K562 (cell line): ENCODE measurements at regions not wholly inside any gene's neighbourhood (a gene's known extent, or its start where the extent isn't known, plus 50 kb on each side); places are given as distances from the start of the nearest gene placed in this dataset.

Experiments used
- ATAC-seq: fragments of 200-7000 bp; cut with Tn5 transposase; 3 replicates; pipeline ENCODE4 v1.9.1; 2020; ENCODE audit warnings: moderate library complexity
- BruUV-seq: library from RNA; stranded (reverse); fragments of 400-500 nt; replicated peaks from 2 replicates; lab custom pipeline; 2021; lab: Mats Ljungman, UMichigan
- CTCF ChIA-PET: fragments of 300-600 bp; formaldehyde crosslinking; extraction: SDS; loops from one replicate; lab custom pipeline; 2021; ENCODE audit warnings: low intra/inter-chr PET ratio; lab: Yijun Ruan, JAX
- POLR2A ChIA-PET: fragments of 300-600, 350-650 bp; sonication (Branson Sonifier 250); formaldehyde crosslinking; extraction: SDS; loops from one replicate; lab custom pipeline; 2021; ENCODE audit warnings: antibody characterized with exemption, inconsistent platforms; lab: Yijun Ruan, JAX
- DNase-seq, 4 experiments: peaks; one replicate each; pipeline versions ENCODE4 v3.0.0 to v3.0.0-alpha.2; 2011 to 2018; ENCODE audit warnings: low spot score in 3 of 4, mixed read lengths in 3 of 4; ENCODE audit errors: extremely low read depth in 1 of 4
- FAIRE-seq: peaks from 2 replicates; lab custom pipeline; 2011; peaks lifted over from hg19 to GRCh38; lab: Jason Lieb, UNC
- H2AFZ ChIP-seq: 2 replicates; pipeline ENCODE4 v1.6.0; 2011; ENCODE audit warnings: low read depth, low read length, control low read depth, inconsistent platforms
- H3K27ac ChIP-seq: fragments of 200-600 bp; 3 replicates; pipeline ENCODE4 v1.8.0; 2011; ENCODE audit warnings: low read depth, mild to moderate bottlenecking, control low read depth, inconsistent platforms, low read length, moderate library complexity, mixed read lengths; ENCODE audit errors: extremely low read depth
- H3K27me3 ChIP-seq, 2 experiments: fragments of 300-600 bp in 1 of 2; 2 replicates in 1 of 2; 3 replicates in 1 of 2; pipeline versions ENCODE4 v1.6.0 to v1.8.0; 2011; ENCODE audit warnings: inconsistent platforms in 2 of 2, low read length in 2 of 2, mild to moderate bottlenecking in 1 of 2, mixed read lengths in 1 of 2, moderate library complexity in 1 of 2; ENCODE audit not compliant: control insufficient read depth in 2 of 2, insufficient read depth in 2 of 2
- H3K36me3 ChIP-seq: fragments of 300-600 bp; 3 replicates; pipeline ENCODE4 v1.8.0; 2011; ENCODE audit warnings: mild to moderate bottlenecking, low read length, inconsistent platforms; ENCODE audit not compliant: control insufficient read depth, insufficient read depth
- H3K4me1 ChIP-seq, 2 experiments: fragments of 200-600 bp in 1 of 2; replicated peaks in 1 of 2; 2 replicates in 1 of 2; 3 replicates in 1 of 2; pipeline versions ENCODE4 v1.5.1 to v1.8.0; 2011; ENCODE audit warnings: inconsistent platforms in 2 of 2, low read length in 2 of 2, mild to moderate bottlenecking in 1 of 2, mixed read lengths in 1 of 2, moderate library complexity in 1 of 2; ENCODE audit not compliant: control insufficient read depth in 2 of 2, insufficient read depth in 2 of 2
- H3K4me2 ChIP-seq: 2 replicates; pipeline ENCODE4 v1.6.1; 2011; ENCODE audit warnings: low read length, control low read depth, inconsistent platforms, mixed read lengths; ENCODE audit not compliant: insufficient read depth
- H3K4me3 ChIP-seq: fragments of 200-600 bp; sonication (generic), shearing (Covaris generic); 2 replicates; pipeline ENCODE4 v1.5.1; 2016; ENCODE audit warnings: control low read depth, inconsistent platforms
- H3K79me2 ChIP-seq: fragments of 200-600 bp; 3 replicates; pipeline ENCODE4 v1.8.0; 2011; ENCODE audit warnings: low read length, inconsistent platforms; ENCODE audit not compliant: control insufficient read depth, insufficient read depth
- H3K9ac ChIP-seq, 2 experiments: 2 replicates each; pipeline versions ENCODE4 v1.6.0 to v1.6.1; 2011; ENCODE audit warnings: low read depth in 2 of 2, low read length in 2 of 2, control low read depth in 1 of 2, inconsistent platforms in 1 of 2, mild to moderate bottlenecking in 1 of 2, mixed read lengths in 1 of 2; ENCODE audit not compliant: insufficient read depth in 1 of 2
- H3K9me1 ChIP-seq: one replicate; pipeline ENCODE4 v1.6.0; 2011; ENCODE audit warnings: inconsistent platforms, mild to moderate bottlenecking, low read length, moderate library complexity; ENCODE audit not compliant: control insufficient read depth, insufficient read depth
- H3K9me3 ChIP-seq: replicated peaks from 2 replicates; pipeline ENCODE4 v1.5.1; 2011; ENCODE audit warnings: low read depth, low read length, inconsistent platforms; ENCODE audit not compliant: control insufficient read depth, insufficient read depth
- H4K20me1 ChIP-seq: replicated peaks from 2 replicates; pipeline ENCODE4 v1.6.1; 2011; ENCODE audit warnings: low read length, inconsistent platforms, mixed read lengths; ENCODE audit not compliant: control insufficient read depth, insufficient read depth
- GTF2E2 ChIP-seq: fragments of 200-800 bp; sonication (Bioruptor generic); IDR thresholded peaks from 2 replicates; pipeline ENCODE4 v1.6.1; 2016; ENCODE audit warnings: missing genetic modification characterization, missing compliant biosample characterization
- HMGN3 ChIP-seq: IDR thresholded peaks from 2 replicates; pipeline ENCODE4 v1.6.1; 2011; ENCODE audit warnings: borderline replicate concordance, low read depth, mild to moderate bottlenecking, mixed read lengths, low read length; ENCODE audit not compliant: insufficient read length; ENCODE audit errors: extremely low read depth
- HNRNPH1 ChIP-seq: fragments of 200-400 bp; formaldehyde crosslinking; optimal IDR thresholded peaks from 2 replicates; pipeline ENCODE3; 2017; ENCODE audit warnings: low read depth, mild to moderate bottlenecking, low read length, moderate library complexity
- OTX1 ChIP-seq: fragments of 450-650 bp; formaldehyde crosslinking; IDR thresholded peaks from 2 replicates; pipeline ENCODE4 v1.4.0; 2022; ENCODE audit warnings: mild to moderate bottlenecking
- RBM17 ChIP-seq: fragments of 200-400 bp; formaldehyde crosslinking; IDR thresholded peaks from 2 replicates; pipeline ENCODE4 v1.6.1; 2017; ENCODE audit warnings: low read depth, mild to moderate bottlenecking, low read length, borderline replicate concordance
- SRSF7 ChIP-seq: fragments of 200-400 bp; formaldehyde crosslinking; optimal IDR thresholded peaks from 2 replicates; pipeline ENCODE3; 2017; ENCODE audit warnings: mild to moderate bottlenecking, low read depth, low read length
- TOE1 ChIP-seq, 2 experiments: fragments of 450-650 bp in 1 of 2; sonication (generic) in 1 of 2; formaldehyde crosslinking in 1 of 2; IDR thresholded peaks; 2 replicates each; pipeline versions ENCODE4 v1.7.1 to v1.8.0; 2016 to 2022; ENCODE audit warnings: borderline replicate concordance in 2 of 2, mild to moderate bottlenecking in 2 of 2, antibody characterized with exemption in 1 of 2, inconsistent platforms in 1 of 2, low read depth in 1 of 2, missing genetic modification reagents in 1 of 2, moderate library complexity in 1 of 2
- TSC22D4 ChIP-seq: fragments of 450-650 bp; IDR thresholded peaks from 2 replicates; pipeline ENCODE4 v1.6.1; 2016; ENCODE audit warnings: missing genetic modification characterization, missing biosample characterization, control low read depth
- ZNF224 ChIP-seq: sonication (generic); formaldehyde crosslinking; IDR thresholded peaks from 2 replicates; pipeline ENCODE4 v1.8.0; 2022; ENCODE audit warnings: mild to moderate bottlenecking, missing genetic modification reagents
- ZNF316 ChIP-seq: fragments of 450-650 bp; IDR thresholded peaks from 2 replicates; pipeline ENCODE4 v1.6.1; 2016
- WGBS: fragments of 100-300 bp; shearing (Covaris generic); methylation state at CpG from one replicate; pipeline ENCODE4 v1.1.6; 2016; ENCODE audit warnings: low coverage, mixed read lengths; ENCODE audit not compliant: insufficient coverage; ENCODE audit errors: missing lambda C conversion rate; 5-methylcytosine and 5-hydroxymethylcytosine counted together
- in situ Hi-C: fragments of 300-500 bp; cut with MboI; formaldehyde crosslinking; loops from 4 replicates; pipeline ENCODE4 v1.15.0; 2018; ENCODE audit warnings: inconsistent platforms, mixed read lengths
- intact Hi-C: fragments of 100-400 bp; cut with micrococcal nuclease; formaldehyde crosslinking; loops from 2 replicates; pipeline ENCODE4 v1.14.2; 2022
- TF ChIP-seq, protein P1 (sequence below): IDR thresholded peaks from 2 replicates; pipeline ENCODE4 v1.6.1; 2016; ENCODE audit warnings: missing genetic modification characterization, missing compliant biosample characterization
- TF ChIP-seq, protein P2 (sequence below), 2 experiments: fragments of 450-650 bp; IDR thresholded peaks; 2 replicates each; pipeline ENCODE4 v1.6.1; 2016
- TF ChIP-seq, protein P3 (sequence below): fragments of 250-450 bp; sonication (Bioruptor Pico); IDR thresholded peaks from 2 replicates; pipeline ENCODE4 v1.5.0; 2021; ENCODE audit warnings: mild to moderate bottlenecking, moderate library complexity

DNA sequence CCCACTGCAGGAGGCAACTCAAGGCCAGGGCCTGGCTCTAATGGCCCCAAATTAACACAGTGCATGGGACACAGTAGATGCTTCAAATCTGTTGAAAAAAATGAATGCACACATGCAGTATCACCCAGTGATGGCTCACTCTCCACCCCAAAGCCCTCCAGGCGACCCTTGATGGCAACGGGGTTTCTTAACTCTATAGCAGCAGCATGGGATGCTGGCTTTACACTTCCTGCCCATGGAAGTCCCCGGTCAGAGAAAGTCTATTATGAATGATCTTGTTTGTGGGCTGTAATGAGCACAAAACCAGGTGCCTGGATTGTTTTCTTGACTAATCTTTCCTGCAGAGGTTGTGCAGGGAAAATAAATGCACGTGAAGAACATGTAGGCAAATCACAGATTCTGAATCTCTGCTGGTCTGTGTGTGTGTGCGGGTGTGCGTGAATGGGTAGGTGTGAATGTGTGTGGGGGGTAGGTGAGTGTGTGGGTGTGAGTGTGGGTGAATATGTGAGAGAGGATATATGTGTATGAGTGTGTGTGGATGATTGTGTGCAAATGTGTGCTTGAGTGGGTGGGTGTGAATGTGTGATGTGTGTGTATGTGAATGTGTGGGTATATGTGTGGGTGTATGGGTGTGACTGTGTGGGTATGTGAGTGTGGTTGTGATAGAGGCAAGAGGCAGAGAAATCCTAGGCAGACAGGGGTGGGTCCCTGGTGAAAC, 60.1 kb upstream of the MLN start (continued):
- TF ChIP-seq, protein P1, sequence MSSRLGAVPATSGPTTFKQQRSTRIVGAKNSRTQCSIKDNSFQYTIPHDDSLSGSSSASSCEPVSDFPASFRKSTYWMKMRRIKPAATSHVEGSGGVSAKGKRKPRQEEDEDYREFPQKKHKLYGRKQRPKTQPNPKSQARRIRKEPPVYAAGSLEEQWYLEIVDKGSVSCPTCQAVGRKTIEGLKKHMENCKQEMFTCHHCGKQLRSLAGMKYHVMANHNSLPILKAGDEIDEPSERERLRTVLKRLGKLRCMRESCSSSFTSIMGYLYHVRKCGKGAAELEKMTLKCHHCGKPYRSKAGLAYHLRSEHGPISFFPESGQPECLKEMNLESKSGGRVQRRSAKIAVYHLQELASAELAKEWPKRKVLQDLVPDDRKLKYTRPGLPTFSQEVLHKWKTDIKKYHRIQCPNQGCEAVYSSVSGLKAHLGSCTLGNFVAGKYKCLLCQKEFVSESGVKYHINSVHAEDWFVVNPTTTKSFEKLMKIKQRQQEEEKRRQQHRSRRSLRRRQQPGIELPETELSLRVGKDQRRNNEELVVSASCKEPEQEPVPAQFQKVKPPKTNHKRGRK (tag): no peak
- no peak for TF ChIP-seq HMGN3
- TF ChIP-seq ZNF224 (CRISPR knock-in tag): no peak
- peak; percentile 77; the same call in 1 of the 2 replicates for TF ChIP-seq TSC22D4 (tag)
- TF ChIP-seq, protein P2, sequence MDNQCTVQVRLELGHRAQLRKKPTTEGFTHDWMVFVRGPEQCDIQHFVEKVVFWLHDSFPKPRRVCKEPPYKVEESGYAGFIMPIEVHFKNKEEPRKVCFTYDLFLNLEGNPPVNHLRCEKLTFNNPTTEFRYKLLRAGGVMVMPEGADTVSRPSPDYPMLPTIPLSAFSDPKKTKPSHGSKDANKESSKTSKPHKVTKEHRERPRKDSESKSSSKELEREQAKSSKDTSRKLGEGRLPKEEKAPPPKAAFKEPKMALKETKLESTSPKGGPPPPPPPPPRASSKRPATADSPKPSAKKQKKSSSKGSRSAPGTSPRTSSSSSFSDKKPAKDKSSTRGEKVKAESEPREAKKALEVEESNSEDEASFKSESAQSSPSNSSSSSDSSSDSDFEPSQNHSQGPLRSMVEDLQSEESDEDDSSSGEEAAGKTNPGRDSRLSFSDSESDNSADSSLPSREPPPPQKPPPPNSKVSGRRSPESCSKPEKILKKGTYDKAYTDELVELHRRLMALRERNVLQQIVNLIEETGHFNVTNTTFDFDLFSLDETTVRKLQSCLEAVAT (IDR thresholded peaks at IDR 0.05): 0 out of 4 replicates have a peak, but pooled peaks of 1 of the 2 experiments have one; percentile 26
- TF ChIP-seq OTX1 (CRISPR knock-in tag): 0 out of 2 replicates have a peak, but pooled peaks have one; percentile 33

DNA sequence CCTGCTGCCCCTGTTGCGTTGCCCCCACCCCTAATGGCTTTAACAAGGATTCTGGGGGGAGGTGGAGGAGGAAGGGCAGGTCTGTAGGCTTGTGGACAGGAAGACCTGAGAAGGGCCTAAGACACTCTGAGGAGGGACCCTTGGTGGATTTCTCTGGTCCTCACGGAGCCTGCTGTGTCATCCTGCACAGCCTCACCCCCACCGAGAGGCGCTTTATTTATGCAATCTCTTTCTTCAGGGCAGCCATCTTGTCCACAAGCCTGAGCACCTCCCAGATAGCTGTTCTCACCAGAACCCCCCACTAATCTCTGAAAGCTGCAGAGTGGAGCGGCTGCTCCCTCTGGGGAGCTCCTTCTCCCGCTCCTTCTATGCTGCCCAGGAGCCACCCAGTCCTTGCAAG, 59.3 kb upstream of the MLN start:
- Histone ChIP-seq H3K79me2 (no peaks in the 10 kb centered on the region), H3K27me3 (peaks cover 6 to 22% of the 10 kb centered on the region in 2 experiments), H3K4me3 (no peak overlapping the region), H3K9ac (peak overlapping the region in 1 of 2 experiments; percentile 39; a peak in 2 of 4 replicates), H4K20me1 (no peaks in the 10 kb centered on the region), H3K27ac (no peak overlapping the region), H3K9me1 (no peaks in the 10 kb centered on the region), H3K9me3 (no peaks in the 10 kb centered on the region), H3K36me3 (no peaks in the 10 kb centered on the region), H3K4me1 (peaks cover 0 to 15% of the 10 kb centered on the region in 2 experiments; a peak in 3 of 5 replicates), H2AFZ (peak overlapping the region; percentile 86), H3K4me2 (no peak overlapping the region; the same call in 1 of the 2 replicates)
- POLR2A ChIA-PET: interaction anchor here (0.5 to 0.6 kb wide), 2 partner anchors 72 to 86 kb away, joined by 3 to 4 read pairs; no protein-coding TSS in a partner anchor
- in situ Hi-C loops (no loop called here), intact Hi-C loops (no loop called here)
- CTCF ChIA-PET: no interaction called here
- WGBS: 23% methylated on average over 6 of the region's 6 CpGs
- FAIRE-seq (no peak), ATAC-seq (peak; percentile 82), DNase-seq (peak; percentile 39 to 70 (median 64))
- no TSS peak for BruUV-seq
- TF ChIP-seq, protein P3, sequence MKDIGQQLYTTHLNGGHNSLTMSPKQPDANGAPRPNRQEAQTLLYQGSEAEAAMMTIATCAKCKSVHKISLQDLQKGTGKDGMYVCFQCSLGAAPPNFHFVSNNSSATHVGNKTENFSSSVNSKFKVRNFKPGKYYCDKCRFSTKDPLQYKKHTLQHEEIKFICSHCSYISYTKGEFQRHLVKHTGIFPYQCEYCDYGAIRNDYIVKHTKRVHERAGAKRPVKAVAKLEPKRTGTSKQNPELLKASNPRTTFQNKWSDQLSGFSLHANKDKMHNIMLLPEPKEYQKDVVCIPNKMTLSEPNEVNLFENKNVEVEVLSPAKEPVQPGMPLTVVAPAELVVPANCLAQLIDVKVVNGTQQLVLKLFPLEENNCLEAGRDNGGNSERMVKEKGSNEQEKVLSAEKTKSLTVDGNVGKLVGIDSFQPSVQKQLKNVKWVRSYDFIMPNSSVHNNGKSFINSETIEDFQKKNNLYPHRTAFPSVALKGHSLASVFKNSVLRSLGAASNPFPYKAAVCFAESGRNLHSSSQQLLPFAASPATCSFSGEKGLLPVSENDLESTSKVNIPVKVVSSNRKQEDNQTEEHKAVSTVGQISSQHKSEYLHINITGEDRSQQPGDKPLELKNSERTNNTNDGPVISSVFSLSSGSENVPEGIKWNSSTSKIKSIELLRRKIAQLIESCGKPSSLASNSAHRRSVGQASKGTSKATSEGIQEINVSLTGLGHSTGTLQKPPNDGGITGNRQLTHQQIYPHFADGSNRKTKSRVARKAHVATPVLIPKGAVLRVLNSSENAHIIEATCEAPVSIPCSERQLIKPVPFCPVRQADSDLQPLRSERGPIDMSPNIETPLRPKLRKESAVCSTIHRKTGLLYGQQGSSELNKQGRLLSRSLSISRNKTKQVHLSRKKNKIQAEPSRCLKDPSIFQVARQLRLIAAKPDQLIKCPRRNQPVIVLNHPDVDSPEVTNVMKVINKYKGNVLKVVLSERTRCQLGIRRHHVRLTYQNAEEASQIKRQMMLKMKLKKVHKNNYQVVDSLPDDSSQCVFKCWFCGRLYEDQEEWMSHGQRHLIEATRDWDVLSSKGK (CRISPR knock-in tag): no peak
- TF ChIP-seq RBM17 (no peak), GTF2E2 (tag) (no peak), SRSF7 (no peak), HNRNPH1 (no peak), ZNF224 (CRISPR knock-in tag) (no peak), ZNF316 (0 out of 2 replicates have a peak, but pooled peaks have one; percentile 17), TOE1 (IDR thresholded peaks at IDR 0.05; ENCODE audit: borderline replicate concordance) (no peak), TOE1 (CRISPR knock-in tag; IDR thresholded peaks at IDR 0.05; ENCODE audit: borderline replicate concordance, low read depth) (no peak)
